ENCODE measurements at regions not wholly inside any gene's neighbourhood (a gene's known extent, or its start where the extent isn't known, plus 50 kb on each side); places are given as distances from the start of the nearest gene placed in this dataset.
"Not testable (repeated sequence)": the region's sequence is repeated elsewhere in the genome, so short reads cannot be mapped to it uniquely, and the experiment has no call there.

- Histone ChIP-seq H3K4me1 (no peaks in the 10 kb centered on the region), H3K27ac (no peak overlapping the region), H3K36me3 (no peaks in the 10 kb centered on the region), H3K27me3 (no peaks in the 10 kb centered on the region), H3K9me3 (no peaks in the 10 kb centered on the region), H3K4me3 (no peak overlapping the region)
- no peak for TF ChIP-seq CTCF (IDR thresholded peaks at IDR 0.05)
- intact Hi-C loops (cut with DNase I; ENCODE audit: low total_unique reads), result no loop called here
- DNase-seq, result no peak
Observed at GRCh38 chr7:131999193-131999592, 442.8 kb upstream of the PODXL start.

- no peak for TF ChIP-seq CTCF (IDR thresholded peaks at IDR 0.05)
- H3K36me3 ChIP-seq, result no peaks in the 10 kb centered on the region
- no peaks in the 10 kb centered on the region for H3K27me3 ChIP-seq
- H3K27ac ChIP-seq, result no peak overlapping the region
- DNase-seq, result no peak
- H3K4me3 ChIP-seq, result no peak overlapping the region
- no peaks in the 10 kb centered on the region for H3K9me3 ChIP-seq
- intact Hi-C loops (cut with DNase I; ENCODE audit: low total_unique reads), result no loop called here
- no peaks in the 10 kb centered on the region for H3K4me1 ChIP-seq
Observed at GRCh38 chr7:131995324-131995723, 438.9 kb upstream of the PODXL start.

GRCh38 chr7:131981069-131981468 is 424.6 kb upstream of the PODXL start:
- intact Hi-C loops (cut with DNase I; ENCODE audit: low total_unique reads); H3K4me3 ChIP-seq: not testable (repeated sequence)

GRCh38 chr7:131978118-131978517 is 421.7 kb upstream of the PODXL start:
- H3K27me3 ChIP-seq; H3K9me3 ChIP-seq; DNase-seq; intact Hi-C loops (cut with DNase I; ENCODE audit: low total_unique reads); H3K4me3 ChIP-seq; H3K36me3 ChIP-seq; H3K27ac ChIP-seq; H3K4me1 ChIP-seq: not testable (repeated sequence)

More at GRCh38 chr7:131981069-131981468, 424.6 kb upstream of the PODXL start:
- not testable (repeated sequence) for H3K36me3 ChIP-seq, DNase-seq, H3K4me1 ChIP-seq, H3K27me3 ChIP-seq, H3K9me3 ChIP-seq, H3K27ac ChIP-seq

GRCh38 chr7:131976411-131976810 is 420.0 kb upstream of the PODXL start:
- DNase-seq, result no peak
- intact Hi-C loops (cut with DNase I; ENCODE audit: low total_unique reads), result no loop called here
- Histone ChIP-seq H3K27ac (no peak overlapping the region), H3K27me3 (no peaks in the 10 kb centered on the region), H3K4me3 (no peak overlapping the region), H3K36me3 (no peaks in the 10 kb centered on the region), H3K4me1 (no peaks in the 10 kb centered on the region), H3K9me3 (no peaks in the 10 kb centered on the region)
- no peak for TF ChIP-seq CTCF (IDR thresholded peaks at IDR 0.05)

GRCh38 chr7:131974671-131975070 is 418.2 kb upstream of the PODXL start:
- no peaks in the 10 kb centered on the region for H3K4me1 ChIP-seq
- no peak for DNase-seq

More at GRCh38 chr7:131974671-131975070, 418.2 kb upstream of the PODXL start:
- Histone ChIP-seq H3K9me3 (no peaks in the 10 kb centered on the region), H3K4me3 (no peak overlapping the region), H3K36me3 (no peaks in the 10 kb centered on the region), H3K27me3 (no peaks in the 10 kb centered on the region), H3K27ac (no peak overlapping the region)
- no peak for TF ChIP-seq CTCF (IDR thresholded peaks at IDR 0.05)
- intact Hi-C loops (cut with DNase I; ENCODE audit: low total_unique reads), result no loop called here
